PFSK-1 (cell line): ENCODE measurements at regions not wholly inside any gene's neighbourhood (a gene's known extent, or its start where the extent isn't known, plus 50 kb on each side); places are given as distances from the start of the nearest gene placed in this dataset.

Experiments used
- POLR2AphosphoS5 ChIP-seq: IDR thresholded peaks from 2 replicates; pipeline ENCODE4 v1.6.1; 2012; ENCODE audit warnings: low read depth, mild to moderate bottlenecking, control low read depth, low read length, moderate library complexity
- TAF1 ChIP-seq: IDR thresholded peaks from 2 replicates; pipeline ENCODE4 v1.6.1; 2012; ENCODE audit warnings: low read length, control low read depth, borderline replicate concordance; ENCODE audit not compliant: insufficient read depth

DNA sequence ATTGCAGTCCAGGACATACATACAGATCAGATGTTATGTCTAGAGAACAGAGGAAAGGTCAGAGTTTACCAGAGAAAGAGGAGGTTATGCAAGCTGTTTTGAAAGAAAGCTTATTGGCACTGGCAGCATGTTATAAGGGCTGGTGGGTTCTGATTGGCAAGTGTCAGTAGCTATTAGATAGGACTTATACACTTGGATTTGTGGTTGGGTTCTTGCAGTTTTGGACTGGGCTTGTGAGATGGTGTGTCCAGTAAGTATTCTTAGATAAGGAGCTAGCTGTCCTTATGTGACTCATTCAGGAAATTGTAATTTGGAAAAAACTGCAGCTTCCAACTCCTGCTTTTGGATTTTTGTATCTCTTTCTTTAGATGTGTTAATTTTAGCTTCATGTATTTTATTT is 130.7 kb upstream of the NAMPT start:
- TF ChIP-seq TAF1: no peak
- TF ChIP-seq POLR2AphosphoS5: no peak
